AG10803 (cell line): ENCODE measurements at regions not wholly inside any gene's neighbourhood (a gene's known extent, or its start where the extent isn't known, plus 50 kb on each side); places are given as distances from the start of the nearest gene placed in this dataset.

ENCODE experiments used
- DNase-seq: peaks from one replicate; pipeline ENCODE4 v3.0.0; 2010; ENCODE audit warnings: low read depth
- H3K4me3 ChIP-seq: 2 replicates; pipeline ENCODE4 v1.5.1; 2011; ENCODE audit warnings: mild to moderate bottlenecking, low read length, control low read depth
- CTCF ChIP-seq: conservative IDR thresholded peaks from 2 replicates; pipeline ENCODE4 v1.5.1; 2011; ENCODE audit warnings: mild to moderate bottlenecking, low read length, control low read depth, inconsistent platforms

GRCh38 chr2:154911729-154912128 lies 213.2 kb downstream of the KCNJ3 start:
- H3K4me3 ChIP-seq = no peak overlapping the region
- no peak for TF ChIP-seq CTCF
- no peak for DNase-seq

GRCh38 chr2:154910701-154911100 lies 212.2 kb downstream of the KCNJ3 start:
- no peak for DNase-seq
- H3K4me3 ChIP-seq = no peak overlapping the region
- TF ChIP-seq CTCF = no peak

GRCh38 chr2:154908327-154908726 lies 209.8 kb downstream of the KCNJ3 start:
- DNase-seq = no peak
- no peak overlapping the region for H3K4me3 ChIP-seq
- no peak for TF ChIP-seq CTCF
